Activated B cell treated with CpG ODN at 0.5 μM for 24 hours (primary cell): ENCODE measurements at regions not wholly inside any gene's neighbourhood (a gene's known extent, or its start where the extent isn't known, plus 50 kb on each side); places are given as distances from the start of the nearest gene placed in this dataset.

Experiments used
- ATAC-seq: fragments of 200-7000 bp; cut with Tn5 transposase; one replicate; pipeline ENCODE4 v1.10.0; 2021; ENCODE audit warnings: low read depth, mild to moderate bottlenecking, moderate library complexity
- CTCF ChIA-PET: fragments of 350-600 bp; sonication (Branson Sonifier 250); formaldehyde crosslinking; loops from one replicate; lab custom pipeline; 2021; ENCODE audit warnings: antibody characterized with exemption; lab: Charles Lee
- POLR2A ChIA-PET: fragments of 350-600 bp; sonication (Branson Sonifier 250); formaldehyde crosslinking; loops from one replicate; lab custom pipeline; 2021; ENCODE audit warnings: antibody characterized with exemption; lab: Charles Lee
- DNase-seq: peaks from one replicate; pipeline ENCODE4 v3.0.0; 2022
- H3K27ac Mint-ChIP-seq: one replicate; pipeline ENCODE4 v1.8.0; 2020; ENCODE audit warnings: mixed read lengths
- H3K27me3 Mint-ChIP-seq: one replicate; pipeline ENCODE4 v1.8.0; 2021; ENCODE audit warnings: mixed read lengths
- H3K36me3 Mint-ChIP-seq: one replicate; pipeline ENCODE4 v1.8.0; 2021; ENCODE audit warnings: low read depth, mixed read lengths
- H3K4me1 Mint-ChIP-seq: one replicate; pipeline ENCODE4 v1.8.0; 2021; ENCODE audit warnings: mixed read lengths
- H3K4me3 Mint-ChIP-seq: one replicate; pipeline ENCODE4 v1.8.0; 2020; ENCODE audit warnings: mild to moderate bottlenecking, mixed read lengths
- H3K9me3 Mint-ChIP-seq: one replicate; pipeline ENCODE4 v1.8.0; 2020; ENCODE audit warnings: mixed read lengths
- CTCF ChIP-seq: fragments of 200-600 bp; IDR thresholded peaks from one replicate; pipeline ENCODE4 v1.8.0; 2022; ENCODE audit warnings: antibody characterized with exemption, mild to moderate bottlenecking
- intact Hi-C: fragments of 100-400 bp; cut with micrococcal nuclease; formaldehyde crosslinking; loops from one replicate; pipeline ENCODE4 v1.15.1; 2024

DNA sequence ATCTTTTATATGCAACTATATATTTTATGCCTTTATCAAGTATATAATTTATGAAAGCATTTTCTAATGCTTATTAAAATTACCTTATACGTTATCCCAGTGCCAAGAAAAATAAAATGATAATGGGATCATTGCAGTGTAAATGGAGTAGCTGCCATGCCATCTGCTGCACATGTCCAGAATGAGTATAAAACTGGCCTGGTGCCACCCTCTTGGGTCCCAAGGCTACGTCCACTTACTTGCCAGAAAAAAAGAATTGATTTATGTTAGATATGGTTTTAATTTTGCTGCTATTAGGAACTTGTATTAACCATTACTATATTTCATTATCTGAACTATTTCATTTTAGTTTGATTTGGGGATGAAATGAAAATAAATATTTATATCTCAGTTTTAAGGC, 1127.1 kb upstream of the CNTN5 start:
- Mint-ChIP-seq H3K4me1 (no peaks in the 10 kb centered on the region), H3K9me3 (peaks cover 3% of the 10 kb centered on the region), H3K36me3 (no peaks in the 10 kb centered on the region), H3K27me3 (no peaks in the 10 kb centered on the region), H3K4me3 (no peak overlapping the region), H3K27ac (no peak overlapping the region)
- no peak for ATAC-seq
- TF ChIP-seq CTCF: no peak
- DNase-seq: no peak
- CTCF ChIA-PET: no interaction called here
- POLR2A ChIA-PET: no interaction called here
- intact Hi-C loops: no loop called here

GRCh38 chr11:97894978-97895377, 1125.8 kb upstream of the CNTN5 start:
- H3K9me3 Mint-ChIP-seq: peaks cover 3% of the 10 kb centered on the region
- no peaks in the 10 kb centered on the region for H3K27me3 Mint-ChIP-seq
- no peaks in the 10 kb centered on the region for H3K4me1 Mint-ChIP-seq
- DNase-seq: no peak
- H3K36me3 Mint-ChIP-seq: no peaks in the 10 kb centered on the region
- H3K4me3 Mint-ChIP-seq: no peak overlapping the region
- ATAC-seq: no peak
- TF ChIP-seq CTCF: no peak
- no peak overlapping the region for H3K27ac Mint-ChIP-seq
- POLR2A ChIA-PET: no interaction called here
- CTCF ChIA-PET: no interaction called here
- intact Hi-C loops: no loop called here

- intact Hi-C loops: no loop called here
- Mint-ChIP-seq H3K9me3 (peaks cover 3% of the 10 kb centered on the region), H3K27me3 (no peaks in the 10 kb centered on the region), H3K4me3 (no peak overlapping the region), H3K36me3 (no peaks in the 10 kb centered on the region), H3K27ac (no peak overlapping the region), H3K4me1 (no peaks in the 10 kb centered on the region)
- DNase-seq: no peak
- TF ChIP-seq CTCF: no peak
- ATAC-seq: no peak
- CTCF ChIA-PET: no interaction called here
- POLR2A ChIA-PET: no interaction called here
Observed at GRCh38 chr11:97895572-97895971, 1125.2 kb upstream of the CNTN5 start.

- CTCF ChIA-PET: no interaction called here
- no peak for ATAC-seq
Observed at GRCh38 chr11:97902828-97903227, 1117.9 kb upstream of the CNTN5 start.

DNA sequence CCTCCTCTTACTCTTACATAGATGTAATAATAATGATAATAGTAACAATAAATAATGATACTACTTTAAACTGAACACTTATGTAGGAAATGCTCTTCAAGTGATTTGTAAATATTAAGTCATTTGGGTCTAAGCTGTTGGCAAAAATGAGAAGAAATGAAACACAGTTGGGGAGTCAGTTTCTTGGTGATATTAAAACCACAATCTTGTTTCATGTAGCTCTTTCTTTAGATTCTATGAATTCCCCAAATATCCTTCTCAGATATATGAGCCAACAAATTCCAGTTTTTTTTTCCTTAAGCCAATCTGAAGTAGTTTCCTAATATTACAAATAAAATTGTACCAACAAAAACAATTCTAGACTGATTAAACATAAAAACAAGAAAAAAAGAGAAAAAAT, 1115.6 kb upstream of the CNTN5 start:
- intact Hi-C loops: no loop called here

More at GRCh38 chr11:97902828-97903227, 1117.9 kb upstream of the CNTN5 start:
- TF ChIP-seq CTCF: no peak
- H3K4me1 Mint-ChIP-seq: no peaks in the 10 kb centered on the region
- H3K4me3 Mint-ChIP-seq: no peak overlapping the region
- no peaks in the 10 kb centered on the region for H3K36me3 Mint-ChIP-seq
- no peak for DNase-seq
- POLR2A ChIA-PET: no interaction called here
- no peaks in the 10 kb centered on the region for H3K27me3 Mint-ChIP-seq
- intact Hi-C loops: no loop called here
- no peak overlapping the region for H3K27ac Mint-ChIP-seq
- H3K9me3 Mint-ChIP-seq: peaks cover 2% of the 10 kb centered on the region

More for the DNA sequence above, 1115.6 kb upstream of the CNTN5 start:
- Mint-ChIP-seq H3K4me1 (no peaks in the 10 kb centered on the region), H3K27me3 (no peaks in the 10 kb centered on the region), H3K36me3 (no peaks in the 10 kb centered on the region), H3K9me3 (peaks cover 6% of the 10 kb centered on the region), H3K4me3 (no peak overlapping the region), H3K27ac (no peak overlapping the region)
- no peak for TF ChIP-seq CTCF
- ChIA-PET CTCF (no interaction called here), POLR2A (no interaction called here)
- DNase-seq: no peak
- ATAC-seq: no peak
